Astrocyte of the cerebellum (primary cell): ENCODE measurements at regions not wholly inside any gene's neighbourhood (a gene's known extent, or its start where the extent isn't known, plus 50 kb on each side); places are given as distances from the start of the nearest gene placed in this dataset.
"Not testable (repeated sequence)": the region's sequence is repeated elsewhere in the genome, so short reads cannot be mapped to it uniquely, and the experiment has no call there.

Experiments used
- DNase-seq: peaks from one replicate; pipeline ENCODE4 v3.0.0-alpha.2; 2011; ENCODE audit warnings: low read depth
- H3K4me3 ChIP-seq: 2 replicates; pipeline ENCODE4 v1.5.1; 2011; ENCODE audit warnings: mild to moderate bottlenecking, low read depth, low read length, moderate library complexity
- CTCF ChIP-seq: IDR thresholded peaks from 2 replicates; pipeline ENCODE4 v1.5.1; 2012; ENCODE audit warnings: low read length, low read depth, moderate library complexity, mild to moderate bottlenecking; ENCODE audit errors: missing control alignments
- in situ Hi-C: cut with HindIII; loops from 2 replicates; pipeline ENCODE4 v1.10.0; 2017; ENCODE audit warnings: low sequenced_read_pairs

- no peak for DNase-seq
- no peak overlapping the region for H3K4me3 ChIP-seq
- in situ Hi-C loops = no loop called here
- TF ChIP-seq CTCF = no peak
These were observed 76.8 kb downstream of the ZFP36L2 start for GRCh38 chr2:43149482-43150107.

DNA sequence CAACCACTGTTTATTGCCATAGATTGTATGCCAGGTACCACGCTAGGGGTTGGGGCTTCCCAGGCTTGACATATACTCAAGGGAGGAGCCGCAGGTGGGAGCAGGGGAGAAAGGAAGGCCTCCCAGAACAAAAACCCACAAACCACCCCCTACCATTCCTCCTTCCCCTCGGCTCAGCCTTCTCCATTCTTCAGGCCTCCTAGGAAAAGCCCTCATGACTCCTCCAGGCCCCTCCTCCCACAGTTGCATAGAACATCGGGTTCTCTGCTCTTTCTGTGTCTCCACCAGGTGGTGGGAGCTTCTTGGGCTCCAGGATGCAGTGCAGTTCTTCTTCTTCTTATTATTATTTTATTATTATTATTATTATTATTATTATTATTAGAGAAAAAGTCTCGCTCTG is 80.3 kb downstream of the ZFP36L2 start:
- in situ Hi-C loops = no loop called here
- TF ChIP-seq CTCF = no peak
- no peak overlapping the region for H3K4me3 ChIP-seq
- no peak for DNase-seq

GRCh38 chr2:43144263-43144662 is 82.1 kb downstream of the ZFP36L2 start:
- no peak for DNase-seq
- no peak overlapping the region for H3K4me3 ChIP-seq
- no peak for TF ChIP-seq CTCF
- in situ Hi-C loops = no loop called here

DNA sequence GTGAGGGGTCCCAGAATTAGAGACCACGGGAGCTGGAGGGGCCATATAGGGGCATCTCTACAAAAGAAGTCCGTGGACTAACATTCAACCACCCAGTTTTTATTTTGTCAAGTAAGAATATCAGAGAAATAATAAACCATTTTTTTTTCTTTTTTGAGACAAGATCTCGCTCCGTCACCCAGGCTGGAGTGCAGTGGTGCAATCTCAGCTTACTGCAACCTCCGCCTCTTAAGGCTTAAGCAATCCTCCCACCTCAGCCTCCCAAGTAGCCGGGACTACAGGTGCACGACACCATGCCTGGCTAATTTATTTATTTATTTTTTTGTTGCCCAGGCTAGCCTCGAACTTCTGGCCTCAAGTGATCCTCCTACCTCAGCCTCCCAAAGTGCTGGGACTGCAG is 82.7 kb downstream of the ZFP36L2 start:
- DNase-seq = no peak
- H3K4me3 ChIP-seq = no peak overlapping the region
- no peak for TF ChIP-seq CTCF
- in situ Hi-C loops = no loop called here

- no peak for DNase-seq
- TF ChIP-seq CTCF = no peak
- no peak overlapping the region for H3K4me3 ChIP-seq
- in situ Hi-C loops = no loop called here
These were observed 83.4 kb downstream of the ZFP36L2 start for GRCh38 chr2:43142921-43143438.

GRCh38 chr2:43141636-43142151 is 84.7 kb downstream of the ZFP36L2 start:
- H3K4me3 ChIP-seq, DNase-seq, in situ Hi-C loops: not testable (repeated sequence)

- no peak overlapping the region for H3K4me3 ChIP-seq
- DNase-seq = no peak
- TF ChIP-seq CTCF = no peak
- in situ Hi-C loops = no loop called here
These were observed 86.3 kb downstream of the ZFP36L2 start for GRCh38 chr2:43139996-43140621.
